ENCODE measurements at regions not wholly inside any gene's neighbourhood (a gene's known extent, or its start where the extent isn't known, plus 50 kb on each side); places are given as distances from the start of the nearest gene placed in this dataset.

DNA sequence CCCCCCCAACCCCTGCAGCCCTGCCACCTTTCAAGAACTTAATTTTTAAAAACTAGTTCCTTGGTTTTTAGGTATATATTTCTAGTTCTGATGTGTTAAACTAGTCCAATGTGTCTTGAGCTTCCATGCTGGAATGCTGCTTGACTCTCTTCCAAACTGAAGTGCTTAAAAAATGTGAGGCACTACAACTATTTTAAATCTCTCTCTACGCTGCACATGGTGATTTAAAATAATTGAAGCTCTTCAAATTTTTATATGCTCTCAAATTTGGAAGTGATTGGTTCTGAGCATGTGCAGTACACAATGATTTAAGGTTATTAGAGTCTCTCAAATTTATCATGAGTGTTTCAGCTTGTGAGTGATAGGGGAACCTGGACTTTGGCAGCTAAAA, 192.6 kb upstream of the ZEB2 start:
- TF ChIP-seq, protein P1, sequence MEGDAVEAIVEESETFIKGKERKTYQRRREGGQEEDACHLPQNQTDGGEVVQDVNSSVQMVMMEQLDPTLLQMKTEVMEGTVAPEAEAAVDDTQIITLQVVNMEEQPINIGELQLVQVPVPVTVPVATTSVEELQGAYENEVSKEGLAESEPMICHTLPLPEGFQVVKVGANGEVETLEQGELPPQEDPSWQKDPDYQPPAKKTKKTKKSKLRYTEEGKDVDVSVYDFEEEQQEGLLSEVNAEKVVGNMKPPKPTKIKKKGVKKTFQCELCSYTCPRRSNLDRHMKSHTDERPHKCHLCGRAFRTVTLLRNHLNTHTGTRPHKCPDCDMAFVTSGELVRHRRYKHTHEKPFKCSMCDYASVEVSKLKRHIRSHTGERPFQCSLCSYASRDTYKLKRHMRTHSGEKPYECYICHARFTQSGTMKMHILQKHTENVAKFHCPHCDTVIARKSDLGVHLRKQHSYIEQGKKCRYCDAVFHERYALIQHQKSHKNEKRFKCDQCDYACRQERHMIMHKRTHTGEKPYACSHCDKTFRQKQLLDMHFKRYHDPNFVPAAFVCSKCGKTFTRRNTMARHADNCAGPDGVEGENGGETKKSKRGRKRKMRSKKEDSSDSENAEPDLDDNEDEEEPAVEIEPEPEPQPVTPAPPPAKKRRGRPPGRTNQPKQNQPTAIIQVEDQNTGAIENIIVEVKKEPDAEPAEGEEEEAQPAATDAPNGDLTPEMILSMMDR (IDR thresholded peaks at IDR 0.05): no peak
- no peak for TF ChIP-seq POLR2AphosphoS5 (IDR thresholded peaks at IDR 0.05)
- TF ChIP-seq EP300 (IDR thresholded peaks at IDR 0.05): no peak
- TF ChIP-seq POLR2A (IDR thresholded peaks at IDR 0.05): no peak

All from suprapubic skin (tissue), 4 donors.